ENCODE measurements at regions not wholly inside any gene's neighbourhood (a gene's known extent, or its start where the extent isn't known, plus 50 kb on each side); places are given as distances from the start of the nearest gene placed in this dataset.

DNA sequence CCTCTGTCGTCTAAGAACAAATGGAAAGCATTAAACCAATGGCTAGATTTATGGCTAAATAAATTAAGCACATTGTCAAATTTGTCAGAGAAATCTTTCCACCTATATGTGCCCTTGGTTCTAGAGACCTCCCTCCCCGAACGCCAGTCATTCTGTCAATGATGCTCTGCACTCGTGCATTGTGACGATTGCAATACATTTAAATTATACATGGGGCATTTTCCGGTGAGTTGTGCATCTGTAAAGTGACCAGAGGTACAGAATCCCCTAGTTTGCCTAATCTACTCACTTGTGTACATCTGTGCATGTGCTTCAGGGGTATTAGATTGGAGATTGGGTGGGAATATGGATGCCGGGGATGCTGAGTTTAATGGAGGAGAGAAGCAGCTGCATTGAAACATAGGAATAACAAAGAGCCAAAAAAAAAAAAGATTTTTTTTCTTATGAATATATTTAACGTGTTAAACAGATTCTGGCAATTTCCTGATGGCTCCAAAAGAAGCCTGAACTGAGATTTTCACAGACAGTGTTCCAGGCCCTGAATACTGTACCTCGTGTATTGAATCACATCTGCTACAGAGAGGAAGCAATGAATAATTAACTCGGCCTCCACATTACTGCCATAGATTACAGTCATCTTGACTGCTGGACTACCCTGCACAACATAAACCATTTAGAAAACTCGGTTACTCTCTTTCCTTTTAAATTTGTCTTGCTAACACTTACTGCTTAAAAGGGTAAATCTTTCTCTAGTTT lies 149.0 kb upstream of the C1orf87 start:
- DNase-seq = no peak
- TF ChIP-seq POLR2A (IDR thresholded peaks at IDR 0.05) = no peak
- TF ChIP-seq, protein P1, sequence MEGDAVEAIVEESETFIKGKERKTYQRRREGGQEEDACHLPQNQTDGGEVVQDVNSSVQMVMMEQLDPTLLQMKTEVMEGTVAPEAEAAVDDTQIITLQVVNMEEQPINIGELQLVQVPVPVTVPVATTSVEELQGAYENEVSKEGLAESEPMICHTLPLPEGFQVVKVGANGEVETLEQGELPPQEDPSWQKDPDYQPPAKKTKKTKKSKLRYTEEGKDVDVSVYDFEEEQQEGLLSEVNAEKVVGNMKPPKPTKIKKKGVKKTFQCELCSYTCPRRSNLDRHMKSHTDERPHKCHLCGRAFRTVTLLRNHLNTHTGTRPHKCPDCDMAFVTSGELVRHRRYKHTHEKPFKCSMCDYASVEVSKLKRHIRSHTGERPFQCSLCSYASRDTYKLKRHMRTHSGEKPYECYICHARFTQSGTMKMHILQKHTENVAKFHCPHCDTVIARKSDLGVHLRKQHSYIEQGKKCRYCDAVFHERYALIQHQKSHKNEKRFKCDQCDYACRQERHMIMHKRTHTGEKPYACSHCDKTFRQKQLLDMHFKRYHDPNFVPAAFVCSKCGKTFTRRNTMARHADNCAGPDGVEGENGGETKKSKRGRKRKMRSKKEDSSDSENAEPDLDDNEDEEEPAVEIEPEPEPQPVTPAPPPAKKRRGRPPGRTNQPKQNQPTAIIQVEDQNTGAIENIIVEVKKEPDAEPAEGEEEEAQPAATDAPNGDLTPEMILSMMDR (IDR thresholded peaks at IDR 0.05) = no peak
- intact Hi-C loops (cut with DNase I; ENCODE audit: low total_unique reads) = no loop called here
- Histone ChIP-seq H3K9me3 (no peaks in the 10 kb centered on the region), H3K4me1 (no peaks in the 10 kb centered on the region), H3K27me3 (no peaks in the 10 kb centered on the region), H3K36me3 (no peaks in the 10 kb centered on the region), H3K27ac (no peak overlapping the region), H3K4me3 (no peak overlapping the region)

DNA sequence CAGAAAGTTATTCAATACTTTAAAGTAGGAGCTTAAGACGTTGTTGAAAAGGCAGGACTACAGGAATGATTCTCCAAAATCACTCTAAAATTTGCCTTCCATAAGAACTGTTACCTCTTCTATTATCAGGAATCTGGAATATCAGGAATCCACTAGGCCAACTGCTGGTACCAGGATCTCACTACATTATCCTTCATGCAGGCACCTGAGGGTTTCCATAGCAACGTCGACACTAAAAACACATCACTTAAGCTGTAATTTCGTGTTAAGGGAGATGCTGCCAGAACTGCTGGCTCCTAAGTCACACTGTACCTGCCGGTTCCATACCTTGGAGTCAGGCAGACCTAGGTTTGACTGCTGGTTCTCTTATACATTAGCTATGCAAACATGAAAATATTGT lies 139.7 kb upstream of the C1orf87 start:
- Histone ChIP-seq H3K27ac (no peak overlapping the region), H3K36me3 (no peaks in the 10 kb centered on the region), H3K9me3 (no peaks in the 10 kb centered on the region), H3K4me1 (no peaks in the 10 kb centered on the region), H3K27me3 (no peaks in the 10 kb centered on the region), H3K4me3 (no peak overlapping the region)
- TF ChIP-seq, protein P1 (IDR thresholded peaks at IDR 0.05) = no peak
- no peak for TF ChIP-seq POLR2A (IDR thresholded peaks at IDR 0.05)
- no peak for DNase-seq
- intact Hi-C loops (cut with DNase I; ENCODE audit: low total_unique reads) = no loop called here

DNA sequence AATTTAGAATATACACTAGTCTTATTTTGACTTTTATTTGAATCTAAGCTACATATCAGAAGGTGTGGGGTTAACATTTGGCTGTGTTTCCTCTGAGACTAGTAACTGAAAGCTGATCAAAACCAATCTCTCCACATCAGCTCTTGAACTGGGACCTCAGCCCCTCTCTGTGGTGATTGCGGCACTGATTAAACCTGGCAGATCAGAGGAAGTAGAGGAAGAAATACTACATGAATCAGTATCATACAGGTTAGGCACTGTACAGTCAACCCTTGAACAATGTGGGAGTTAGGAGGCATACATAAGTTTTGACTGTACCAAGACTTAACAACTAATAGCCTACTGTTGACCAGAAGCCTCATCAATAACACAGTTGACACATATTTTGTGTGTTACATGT lies 122.5 kb upstream of the C1orf87 start:
- H3K9me3 ChIP-seq = no peaks in the 10 kb centered on the region
- no peak for DNase-seq
- intact Hi-C loops (cut with DNase I; ENCODE audit: low total_unique reads) = no loop called here

DNA sequence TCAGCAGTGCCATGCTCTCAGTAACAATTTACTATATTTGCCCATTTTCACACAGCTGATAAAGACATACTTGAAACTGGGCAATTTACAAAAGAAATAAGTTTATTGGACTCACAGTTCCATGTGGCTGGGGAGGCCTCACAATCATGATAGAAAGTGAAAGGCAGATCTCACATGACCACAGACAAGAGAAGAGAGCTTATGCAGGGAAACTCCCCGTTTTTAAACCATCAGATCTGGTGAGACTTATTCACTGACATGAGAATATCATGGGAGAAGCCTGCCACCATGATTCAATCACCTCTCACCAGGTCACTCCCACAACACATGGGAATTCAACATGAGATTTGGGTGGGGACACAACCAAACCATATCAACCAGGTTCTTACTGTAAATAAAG lies 112.1 kb upstream of the C1orf87 start:
- Histone ChIP-seq H3K27me3 (no peaks in the 10 kb centered on the region), H3K4me3 (no peak overlapping the region), H3K4me1 (no peaks in the 10 kb centered on the region), H3K9me3 (no peaks in the 10 kb centered on the region), H3K27ac (no peak overlapping the region), H3K36me3 (no peaks in the 10 kb centered on the region)
- no peak for DNase-seq
- intact Hi-C loops (cut with DNase I; ENCODE audit: low total_unique reads) = no loop called here
- TF ChIP-seq, protein P1 (IDR thresholded peaks at IDR 0.05) = no peak
- no peak for TF ChIP-seq POLR2A (IDR thresholded peaks at IDR 0.05)

More for the DNA sequence above, 122.5 kb upstream of the C1orf87 start:
- Histone ChIP-seq H3K4me3 (no peak overlapping the region), H3K36me3 (no peaks in the 10 kb centered on the region), H3K27ac (no peak overlapping the region), H3K27me3 (no peaks in the 10 kb centered on the region), H3K4me1 (no peaks in the 10 kb centered on the region)
- no peak for TF ChIP-seq POLR2A (IDR thresholded peaks at IDR 0.05)
- TF ChIP-seq, protein P1 (IDR thresholded peaks at IDR 0.05) = no peak

DNA sequence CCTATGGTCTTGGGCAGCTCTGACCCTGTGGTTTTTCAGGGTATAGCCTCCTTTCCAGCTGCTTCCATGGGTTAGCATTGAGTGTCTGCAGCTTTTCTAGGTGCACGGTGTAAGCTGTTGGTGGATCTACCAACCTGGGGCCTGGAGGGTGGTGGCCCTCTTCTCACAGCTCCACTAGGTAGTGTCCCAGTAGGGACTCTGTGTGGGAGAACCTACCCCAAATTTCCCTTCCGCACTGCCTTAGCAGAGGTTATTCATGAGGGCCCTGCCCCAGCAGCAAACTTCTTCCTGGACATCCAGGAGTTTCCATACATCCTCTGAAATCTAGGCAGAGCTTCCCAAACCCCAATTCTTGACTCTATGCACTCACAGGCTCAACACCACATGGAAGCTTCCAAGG lies 111.0 kb upstream of the C1orf87 start:
- H3K4me3 ChIP-seq = no peak overlapping the region
- intact Hi-C loops (cut with DNase I; ENCODE audit: low total_unique reads) = no loop called here
- no peak for TF ChIP-seq POLR2A (IDR thresholded peaks at IDR 0.05)
- TF ChIP-seq, protein P1 (IDR thresholded peaks at IDR 0.05) = no peak
- no peaks in the 10 kb centered on the region for H3K4me1 ChIP-seq
- no peak overlapping the region for H3K27ac ChIP-seq
- H3K9me3 ChIP-seq = no peaks in the 10 kb centered on the region
- no peak for DNase-seq
- H3K36me3 ChIP-seq = no peaks in the 10 kb centered on the region
- H3K27me3 ChIP-seq = no peaks in the 10 kb centered on the region
